H7 (cell line): ENCODE measurements at regions not wholly inside any gene's neighbourhood (a gene's known extent, or its start where the extent isn't known, plus 50 kb on each side); places are given as distances from the start of the nearest gene placed in this dataset.
A peak's percentile ranks its signal among the peaks of the same experiment; 100 is the strongest.

Experiments
- DNase-seq: peaks from one replicate; pipeline ENCODE4 v3.0.0; 2012
- H3K27me3 ChIP-seq: 2 replicates; pipeline ENCODE4 v1.6.0; 2011; ENCODE audit warnings: mild to moderate bottlenecking, low read length; ENCODE audit not compliant: control insufficient read depth, insufficient read depth
- H3K36me3 ChIP-seq: replicated peaks from 2 replicates; pipeline ENCODE4 v1.5.1; 2011; ENCODE audit warnings: low read length; ENCODE audit not compliant: control insufficient read depth, insufficient read depth
- H3K4me3 ChIP-seq: 2 replicates; pipeline ENCODE4 v1.5.1; 2011; ENCODE audit warnings: low read depth, mild to moderate bottlenecking, control low read depth, low read length, moderate library complexity; ENCODE audit not compliant: insufficient read depth

- no peaks in the 10 kb centered on the region for H3K36me3 ChIP-seq
- DNase-seq: no peak
- H3K27me3 ChIP-seq: no peaks in the 10 kb centered on the region
- H3K4me3 ChIP-seq: no peak overlapping the region
Measured at GRCh38 chr21:31455506-31455905, 111.4 kb upstream of the TIAM1 start.

GRCh38 chr21:31450980-31451379 is 106.9 kb upstream of the TIAM1 start:
- H3K27me3 ChIP-seq: no peaks in the 10 kb centered on the region
- DNase-seq: no peak
- H3K36me3 ChIP-seq: no peaks in the 10 kb centered on the region
- H3K4me3 ChIP-seq: no peak overlapping the region

GRCh38 chr21:31449921-31450535 is 106.0 kb upstream of the TIAM1 start:
- H3K27me3 ChIP-seq: no peaks in the 10 kb centered on the region
- no peaks in the 10 kb centered on the region for H3K36me3 ChIP-seq
- H3K4me3 ChIP-seq: no peak overlapping the region
- no peak for DNase-seq

DNA sequence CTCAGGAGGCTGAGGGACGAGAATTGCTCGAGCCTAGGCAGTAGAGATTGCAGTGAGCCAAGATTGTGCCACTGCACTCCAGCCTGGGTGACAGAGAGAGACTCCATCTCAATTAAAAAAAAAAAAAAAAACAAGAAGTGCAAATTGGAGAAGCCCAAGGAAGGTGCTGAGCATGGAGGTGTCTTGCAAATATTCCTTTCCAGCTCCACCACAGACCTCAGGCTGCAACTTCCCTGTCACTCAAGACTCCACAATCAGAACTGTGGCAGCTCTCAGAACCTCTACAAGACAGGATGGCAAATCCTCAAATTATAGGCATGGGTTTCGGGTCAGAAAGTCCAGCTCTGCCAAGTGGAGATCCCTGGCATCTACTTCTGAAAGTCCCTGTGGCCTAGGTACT is 104.4 kb upstream of the TIAM1 start:
- no peak for DNase-seq
- Histone ChIP-seq H3K4me3 (no peak overlapping the region), H3K27me3 (no peaks in the 10 kb centered on the region), H3K36me3 (no peaks in the 10 kb centered on the region)

- DNase-seq: no peak
- Histone ChIP-seq H3K36me3 (no peaks in the 10 kb centered on the region), H3K27me3 (no peaks in the 10 kb centered on the region), H3K4me3 (no peak overlapping the region)
Measured at GRCh38 chr21:31447505-31447904, 103.4 kb upstream of the TIAM1 start.

GRCh38 chr21:31446226-31446855 is 102.3 kb upstream of the TIAM1 start:
- Histone ChIP-seq H3K36me3 (no peaks in the 10 kb centered on the region), H3K4me3 (no peak overlapping the region), H3K27me3 (no peaks in the 10 kb centered on the region)
- no peak for DNase-seq

DNA sequence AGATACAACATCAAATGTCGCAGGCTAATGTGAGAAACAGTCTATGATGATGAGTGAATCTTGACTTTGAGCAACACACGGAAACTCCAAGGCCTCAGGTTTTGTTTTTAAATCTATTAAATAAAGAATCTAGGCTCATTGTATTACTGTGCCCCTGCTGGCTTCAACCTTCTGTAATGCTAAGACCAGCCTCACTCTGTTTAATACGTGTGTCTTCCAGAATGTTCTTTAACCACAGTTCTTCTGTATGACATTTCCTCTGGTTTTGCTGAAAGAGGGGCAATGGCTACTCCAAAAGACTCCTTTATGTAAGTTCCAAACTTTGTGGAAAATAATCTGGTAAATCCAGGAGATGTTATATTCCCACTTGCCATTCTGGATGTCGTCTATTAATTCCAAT is 101.1 kb upstream of the TIAM1 start:
- DNase-seq: no peak
- Histone ChIP-seq H3K36me3 (no peaks in the 10 kb centered on the region), H3K27me3 (no peaks in the 10 kb centered on the region)

DNA sequence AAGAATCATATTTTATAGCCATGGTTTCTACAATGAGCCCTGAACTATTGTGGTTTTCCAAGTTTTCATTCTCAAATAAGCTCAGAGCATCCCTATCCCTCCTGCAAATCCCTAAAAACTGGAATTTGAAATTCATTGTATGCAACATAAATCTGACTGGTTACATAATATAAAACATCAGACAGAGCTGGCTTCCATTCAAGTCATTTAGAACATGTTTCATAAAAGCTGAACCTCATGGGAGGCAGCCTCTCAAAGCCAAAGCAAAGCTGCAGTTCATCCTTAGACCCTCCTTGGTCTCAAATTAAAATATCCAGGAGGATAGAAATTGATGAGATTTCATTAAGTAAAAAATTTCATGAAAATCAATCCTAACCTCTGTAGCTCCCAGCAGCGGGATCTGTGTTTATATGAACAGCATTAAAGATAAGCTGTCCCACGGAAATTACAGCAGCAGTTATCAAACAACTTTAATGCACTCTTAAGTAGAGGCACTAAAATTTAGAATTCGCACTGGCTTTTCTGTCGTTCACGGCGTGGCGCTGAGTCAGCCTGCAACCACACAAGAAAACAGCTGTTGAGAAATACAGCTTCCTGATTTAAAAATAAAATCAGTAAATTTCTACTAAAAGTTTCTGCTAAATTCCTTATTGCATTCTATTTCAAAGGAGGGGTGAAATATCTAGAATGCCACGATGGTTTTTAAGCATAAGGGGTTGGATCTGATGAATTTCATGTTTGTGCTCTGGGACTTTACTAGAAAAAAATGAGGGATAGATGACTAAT is 99.9 kb upstream of the TIAM1 start:
- H3K27me3 ChIP-seq: no peaks in the 10 kb centered on the region
- no peak overlapping the region for H3K4me3 ChIP-seq
- DNase-seq: no peak
- H3K36me3 ChIP-seq: no peaks in the 10 kb centered on the region

More for the DNA sequence above, 101.1 kb upstream of the TIAM1 start:
- no peak overlapping the region for H3K4me3 ChIP-seq

DNA sequence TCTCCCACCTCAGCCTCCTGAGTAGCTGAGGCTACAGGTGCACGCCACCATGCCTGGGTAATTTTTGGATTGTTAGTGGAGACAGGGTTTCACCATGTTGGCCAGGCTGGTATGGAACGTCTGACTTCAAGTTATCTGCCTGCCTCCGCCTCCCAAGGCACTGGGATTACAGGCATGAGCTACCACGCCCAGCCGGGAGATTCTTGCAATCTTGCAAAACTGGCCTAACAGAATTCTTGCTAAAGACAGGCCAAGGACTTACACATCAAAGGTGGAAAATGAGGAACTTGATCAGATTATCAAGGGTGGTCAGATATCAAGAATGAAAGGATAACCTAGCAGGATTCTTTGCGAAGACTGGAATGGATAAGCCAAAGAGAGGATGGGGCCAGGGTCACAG is 98.3 kb upstream of the TIAM1 start:
- H3K4me3 ChIP-seq: no peak overlapping the region
- H3K27me3 ChIP-seq: no peaks in the 10 kb centered on the region
- no peaks in the 10 kb centered on the region for H3K36me3 ChIP-seq
- no peak for DNase-seq

- Histone ChIP-seq H3K4me3 (no peak overlapping the region), H3K36me3 (no peaks in the 10 kb centered on the region), H3K27me3 (no peaks in the 10 kb centered on the region)
- DNase-seq: no peak
Measured at GRCh38 chr21:31429506-31429905, 85.4 kb upstream of the TIAM1 start.

- DNase-seq: no peak
Measured at GRCh38 chr21:31426235-31426797, 82.3 kb upstream of the TIAM1 start.

GRCh38 chr21:31425138-31425537 is 81.1 kb upstream of the TIAM1 start:
- H3K4me3 ChIP-seq: no peak overlapping the region
- peak; percentile 50 for DNase-seq

More at GRCh38 chr21:31426235-31426797, 82.3 kb upstream of the TIAM1 start:
- Histone ChIP-seq H3K36me3 (no peaks in the 10 kb centered on the region), H3K4me3 (no peak overlapping the region), H3K27me3 (no peaks in the 10 kb centered on the region)

GRCh38 chr21:31424058-31424457 is 80.0 kb upstream of the TIAM1 start:
- Histone ChIP-seq H3K36me3 (no peaks in the 10 kb centered on the region), H3K4me3 (no peak overlapping the region), H3K27me3 (no peaks in the 10 kb centered on the region)
- no peak for DNase-seq

More at GRCh38 chr21:31425138-31425537, 81.1 kb upstream of the TIAM1 start:
- no peaks in the 10 kb centered on the region for H3K27me3 ChIP-seq
- H3K36me3 ChIP-seq: no peaks in the 10 kb centered on the region

DNA sequence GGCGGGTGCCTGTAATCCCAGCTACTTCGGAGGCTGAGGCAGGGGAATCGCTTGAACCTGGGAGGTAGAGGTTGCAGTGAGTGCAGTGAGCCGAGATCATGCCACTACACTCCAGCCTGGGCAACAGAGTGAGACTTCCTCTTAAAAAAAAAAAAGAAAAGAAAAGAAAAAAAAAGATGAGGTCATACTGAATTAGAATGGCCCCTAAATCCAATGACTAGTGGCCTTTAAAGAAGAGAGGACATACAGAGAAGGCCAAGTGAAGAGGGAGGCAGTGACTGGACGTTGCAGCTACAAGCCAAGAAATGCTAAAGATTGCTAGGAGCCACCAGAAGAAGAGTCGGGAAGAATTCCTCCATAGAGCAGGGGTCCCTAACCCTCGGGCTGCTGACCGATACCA is 76.9 kb upstream of the TIAM1 start:
- Histone ChIP-seq H3K36me3 (no peaks in the 10 kb centered on the region), H3K27me3 (no peaks in the 10 kb centered on the region), H3K4me3 (no peak overlapping the region)
- DNase-seq: no peak

GRCh38 chr21:31420354-31420753 is 76.3 kb upstream of the TIAM1 start:
- Histone ChIP-seq H3K27me3 (no peaks in the 10 kb centered on the region), H3K36me3 (no peaks in the 10 kb centered on the region), H3K4me3 (no peak overlapping the region)
- no peak for DNase-seq
